ENCODE measurements at regions not wholly inside any gene's neighbourhood (a gene's known extent, or its start where the extent isn't known, plus 50 kb on each side); places are given as distances from the start of the nearest gene placed in this dataset.

- TF ChIP-seq FOXM1 (IDR thresholded peaks at IDR 0.05; ENCODE audit: borderline replicate concordance) (no peak), HDGF (IDR thresholded peaks at IDR 0.05; ENCODE audit: borderline replicate concordance) (no peak), ELF4 (IDR thresholded peaks at IDR 0.05) (no peak), TARDBP (IDR thresholded peaks at IDR 0.05) (no peak), FOXK2 (IDR thresholded peaks at IDR 0.05) (no peak), ARNT (IDR thresholded peaks at IDR 0.05) (no peak)
Measured at GRCh38 chr10:28172223-28172610, 130.6 kb downstream of the MPP7 start.

All from HEK293T (cell line).